HEK293T (cell line): ENCODE measurements at regions not wholly inside any gene's neighbourhood (a gene's known extent, or its start where the extent isn't known, plus 50 kb on each side); places are given as distances from the start of the nearest gene placed in this dataset.

Source experiments
- ELF4 ChIP-seq: fragments of 450-650 bp; IDR thresholded peaks from 2 replicates; pipeline ENCODE4 v1.6.1; 2017; ENCODE audit warnings: antibody characterized with exemption
- FOXA1 ChIP-seq: fragments of 450-650 bp; IDR thresholded peaks from 2 replicates; pipeline ENCODE4 v1.6.1; 2016; ENCODE audit warnings: mild to moderate bottlenecking
- FOXK2 ChIP-seq: fragments of 450-650 bp; IDR thresholded peaks from 2 replicates; pipeline ENCODE4 v1.6.1; 2016; ENCODE audit warnings: mild to moderate bottlenecking
- NFRKB ChIP-seq: fragments of 450-650 bp; IDR thresholded peaks from 2 replicates; pipeline ENCODE4 v1.6.1; 2016; ENCODE audit warnings: mild to moderate bottlenecking, moderate library complexity

DNA sequence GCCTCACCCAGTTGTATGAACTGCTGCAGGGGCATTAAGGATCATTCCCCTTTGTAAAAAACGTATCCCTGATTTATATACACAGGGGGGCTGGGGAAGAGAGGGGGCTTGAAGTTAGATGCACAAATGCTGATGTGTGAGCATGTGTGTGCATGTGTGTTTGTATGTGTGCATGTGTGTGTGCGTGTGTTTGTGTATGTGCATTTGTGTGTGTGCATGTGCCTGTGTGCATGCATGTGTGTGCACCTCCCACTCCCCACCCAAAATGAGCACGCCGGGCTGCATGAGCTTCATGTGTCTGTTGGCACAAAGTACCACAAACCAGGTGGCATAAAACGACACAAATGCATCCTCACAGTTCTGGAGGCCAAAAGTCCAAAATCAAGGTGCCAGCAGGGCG lies 1315.2 kb downstream of the TBC1D22A start:
- TF ChIP-seq ELF4 (no peak), FOXA1 (no peak), FOXK2 (no peak), NFRKB (no peak)
